Left lung (tissue), 4 donors: ENCODE measurements at regions not wholly inside any gene's neighbourhood (a gene's known extent, or its start where the extent isn't known, plus 50 kb on each side); places are given as distances from the start of the nearest gene placed in this dataset.

Experiments
- ATAC-seq: fragments of 200-7000 bp; cut with Tn5 transposase; one replicate; pipeline ENCODE4 v1.9.1; 2020; ENCODE audit warnings: moderate library complexity
- DNase-seq, 4 donors: peaks; one replicate each; pipeline ENCODE4 v3.0.0-alpha.2; 2013 to 2020
- H3K27ac ChIP-seq, 2 donors: fragments of 200-600 bp; sonication (generic) in 1 of 2; one replicate each; pipeline versions ENCODE4 v1.5.0 to v1.8.0; 2020 to 2021
- H3K27me3 ChIP-seq, 2 donors: fragments of 200-600 bp; sonication (generic) in 1 of 2; one replicate each; pipeline versions ENCODE4 v1.5.0 to v1.8.0; 2020 to 2021
- H3K36me3 ChIP-seq, 2 donors: fragments of 200-600 bp; sonication (generic) in 1 of 2; one replicate each; pipeline versions ENCODE4 v1.5.0 to v1.8.0; 2020 to 2021
- H3K4me1 ChIP-seq, 2 donors: fragments of 200-600 bp; one replicate each; pipeline ENCODE4 v1.8.0; 2021
- H3K4me3 ChIP-seq, 2 donors: fragments of 200-600 bp; sonication (generic) in 1 of 2; one replicate each; pipeline versions ENCODE4 v1.5.0 to v1.8.0; 2020 to 2021; ENCODE audit warnings: mild to moderate bottlenecking in 1 of 2
- H3K9me3 ChIP-seq, 2 donors: fragments of 200-600 bp; sonication (generic) in 1 of 2; one replicate each; pipeline versions ENCODE4 v1.5.0 to v1.8.0; 2020 to 2021
- CTCF ChIP-seq, 2 donors: fragments of 200-600 bp; sonication (generic) in 1 of 2; IDR thresholded peaks; one replicate each; pipeline versions ENCODE4 v1.5.0 to v1.8.0; 2021; ENCODE audit warnings: antibody characterized with exemption in 2 of 2
- intact Hi-C, 2 donors: fragments of 100-400 bp; cut with DNase I; formaldehyde crosslinking; loops; one replicate each; pipeline versions ENCODE4 v1.11.2 to v1.14.2; 2022
- donor health status: DM: no; HTN: yes; CAD: no.
- donor health status: DM: no; HTN: no; CAD: no.

- Histone ChIP-seq H3K27ac (peak overlapping the region in 1 of 2 donors; percentile 13), H3K4me3 (no peak overlapping the region), H3K9me3 (no peaks in the 10 kb centered on the region), H3K27me3 (no peaks in the 10 kb centered on the region), H3K4me1 (peaks cover under 1% of the 10 kb centered on the region in 2 donors), H3K36me3 (no peaks in the 10 kb centered on the region)
- no peak for TF ChIP-seq CTCF (IDR thresholded peaks at IDR 0.05)
- no peak for DNase-seq
- peak; percentile 94 for ATAC-seq
- intact Hi-C loops: no loop called here
Measured at GRCh38 chr1:200296091-200296661, 113.7 kb downstream of the ZNF281 start.

GRCh38 chr1:200294241-200294640 lies 115.6 kb downstream of the ZNF281 start:
- no peak overlapping the region for H3K4me3 ChIP-seq
- H3K9me3 ChIP-seq: no peaks in the 10 kb centered on the region
- ATAC-seq: no peak
- no peaks in the 10 kb centered on the region for H3K4me1 ChIP-seq
- no peaks in the 10 kb centered on the region for H3K27me3 ChIP-seq
- no peaks in the 10 kb centered on the region for H3K36me3 ChIP-seq
- no peak for TF ChIP-seq CTCF (IDR thresholded peaks at IDR 0.05)
- intact Hi-C loops: no loop called here
- H3K27ac ChIP-seq: no peak overlapping the region
- no peak for DNase-seq

GRCh38 chr1:200292699-200293098 lies 117.1 kb downstream of the ZNF281 start:
- ATAC-seq: no peak
- Histone ChIP-seq H3K36me3 (no peaks in the 10 kb centered on the region), H3K4me3 (no peak overlapping the region), H3K27ac (no peak overlapping the region), H3K9me3 (no peaks in the 10 kb centered on the region), H3K4me1 (no peaks in the 10 kb centered on the region), H3K27me3 (no peaks in the 10 kb centered on the region)
- intact Hi-C loops: no loop called here
- TF ChIP-seq CTCF (IDR thresholded peaks at IDR 0.05): no peak
- DNase-seq: no peak

- no peaks in the 10 kb centered on the region for H3K4me1 ChIP-seq
- no peaks in the 10 kb centered on the region for H3K36me3 ChIP-seq
- intact Hi-C loops: no loop called here
- no peak overlapping the region for H3K4me3 ChIP-seq
- no peaks in the 10 kb centered on the region for H3K9me3 ChIP-seq
- ATAC-seq: no peak
- no peaks in the 10 kb centered on the region for H3K27me3 ChIP-seq
- no peak overlapping the region for H3K27ac ChIP-seq
- no peak for TF ChIP-seq CTCF (IDR thresholded peaks at IDR 0.05)
- no peak for DNase-seq
Measured at GRCh38 chr1:200291106-200291505, 118.7 kb downstream of the ZNF281 start.

GRCh38 chr1:200290010-200290685 lies 119.7 kb downstream of the ZNF281 start:
- DNase-seq (no peak), ATAC-seq (no peak)
- no peaks in the 10 kb centered on the region for H3K27me3 ChIP-seq
- no peaks in the 10 kb centered on the region for H3K36me3 ChIP-seq
- no peak overlapping the region for H3K27ac ChIP-seq
- no peaks in the 10 kb centered on the region for H3K4me1 ChIP-seq
- H3K9me3 ChIP-seq: no peaks in the 10 kb centered on the region
- no peak for TF ChIP-seq CTCF (IDR thresholded peaks at IDR 0.05)
- no peak overlapping the region for H3K4me3 ChIP-seq
- intact Hi-C loops: no loop called here
